Neuronal stem cell (in vitro differentiated cells): ENCODE measurements at regions not wholly inside any gene's neighbourhood (a gene's known extent, or its start where the extent isn't known, plus 50 kb on each side); places are given as distances from the start of the nearest gene placed in this dataset.

Experiments
- DNase-seq: peaks from one replicate; pipeline ENCODE4 v3.0.0-alpha.2; 2013; ENCODE audit warnings: low spot score
- H2AFZ ChIP-seq: one replicate; pipeline ENCODE4 v1.6.1; 2013; ENCODE audit warnings: mild to moderate bottlenecking, low read length, inconsistent platforms
- H2AK5ac ChIP-seq: 2 replicates; pipeline ENCODE4 v1.6.1; 2013; ENCODE audit warnings: low read depth, mild to moderate bottlenecking, inconsistent platforms, low read length, moderate library complexity, mixed read lengths
- H2BK120ac ChIP-seq: 2 replicates; pipeline ENCODE4 v1.6.1; 2013; ENCODE audit warnings: low read depth, mild to moderate bottlenecking, inconsistent platforms, low read length, moderate library complexity, mixed read lengths
- H2BK12ac ChIP-seq: one replicate; pipeline ENCODE4 v1.6.1; 2013; ENCODE audit warnings: low read length, inconsistent platforms
- H2BK15ac ChIP-seq: 2 replicates; pipeline ENCODE4 v1.6.1; 2013; ENCODE audit warnings: mild to moderate bottlenecking, low read length, inconsistent platforms, mixed read lengths
- H2BK5ac ChIP-seq: one replicate; pipeline ENCODE4 v1.6.1; 2013; ENCODE audit warnings: inconsistent platforms, mild to moderate bottlenecking, low read length, moderate library complexity
- H3K14ac ChIP-seq: one replicate; pipeline ENCODE4 v1.6.1; 2013; ENCODE audit warnings: low read length, inconsistent platforms
- H3K18ac ChIP-seq: 2 replicates; pipeline ENCODE4 v1.6.1; 2013; ENCODE audit warnings: low read length, inconsistent platforms
- H3K23ac ChIP-seq: 2 replicates; pipeline ENCODE4 v1.6.1; 2013; ENCODE audit warnings: low read depth, mild to moderate bottlenecking, mixed read lengths, low read length, inconsistent platforms; ENCODE audit not compliant: poor library complexity
- H3K27ac ChIP-seq: replicated peaks from 3 replicates; pipeline ENCODE4 v1.5.1; 2013; ENCODE audit warnings: low read length, inconsistent platforms
- H3K27me3 ChIP-seq, 3 experiments: 2 replicates each; pipeline ENCODE4 v1.6.1; 2013; ENCODE audit warnings: low read length in 3 of 3, mild to moderate bottlenecking in 2 of 3, inconsistent platforms in 1 of 3, low read depth in 1 of 3, mixed read lengths in 1 of 3, moderate library complexity in 1 of 3; ENCODE audit not compliant: control insufficient read depth in 3 of 3, insufficient read depth in 3 of 3
- H3K36me3 ChIP-seq, 2 donors: replicated peaks in 1 of 2; 2 replicates each; pipeline ENCODE4 v1.6.1; 2013; ENCODE audit warnings: low read length in 2 of 2; ENCODE audit not compliant: control insufficient read depth in 2 of 2, insufficient read depth in 2 of 2
- H3K4ac ChIP-seq: 2 replicates; pipeline ENCODE4 v1.6.1; 2013; ENCODE audit warnings: inconsistent platforms, mild to moderate bottlenecking, low read length, moderate library complexity
- H3K4me1 ChIP-seq, 2 donors: 1 replicate in 1 of 2; 2 replicates in 1 of 2; pipeline ENCODE4 v1.6.1; 2013; ENCODE audit warnings: low read length in 2 of 2, low read depth in 1 of 2; ENCODE audit not compliant: control insufficient read depth in 2 of 2, insufficient read depth in 1 of 2
- H3K4me2 ChIP-seq: one replicate; pipeline ENCODE4 v1.6.1; 2013; ENCODE audit warnings: mild to moderate bottlenecking, low read length, inconsistent platforms; ENCODE audit not compliant: insufficient read depth, poor library complexity, severe bottlenecking
- H3K4me3 ChIP-seq, 2 donors: 2 replicates each; pipeline ENCODE4 v1.5.1; 2013; ENCODE audit warnings: low read length in 2 of 2, mild to moderate bottlenecking in 2 of 2, inconsistent platforms in 1 of 2, moderate library complexity in 1 of 2
- H3K79me1 ChIP-seq: one replicate; pipeline ENCODE4 v1.6.1; 2013; ENCODE audit warnings: low read depth, mild to moderate bottlenecking, inconsistent platforms, low read length, moderate library complexity
- H3K9ac ChIP-seq: one replicate; pipeline ENCODE4 v1.6.1; 2013; ENCODE audit warnings: mild to moderate bottlenecking, low read depth, low read length, inconsistent platforms; ENCODE audit not compliant: poor library complexity
- H3K9me3 ChIP-seq, 2 donors: replicated peaks in 1 of 2; 2 replicates each; pipeline versions ENCODE3 to v1.6.1; 2013; ENCODE audit warnings: low read length in 2 of 2, mild to moderate bottlenecking in 2 of 2, inconsistent platforms in 1 of 2, low read depth in 1 of 2, mixed read lengths in 1 of 2, moderate library complexity in 1 of 2; ENCODE audit not compliant: control insufficient read depth in 2 of 2, insufficient read depth in 1 of 2
- H4K8ac ChIP-seq: one replicate; pipeline ENCODE4 v1.6.1; 2013; ENCODE audit warnings: low read depth, mild to moderate bottlenecking, inconsistent platforms, low read length, moderate library complexity
- H4K91ac ChIP-seq: one replicate; pipeline ENCODE4 v1.6.1; 2013; ENCODE audit warnings: low read length, low read depth, mild to moderate bottlenecking, inconsistent platforms; ENCODE audit not compliant: poor library complexity
- WGBS, 2 donors: extraction: QIAGEN DNeasy Blood & Tissue Kit; methylation state at CpG; one replicate each; pipeline ENCODE4 v1.1.7; 2013; ENCODE audit warnings: missing lambda C conversion rate in 2 of 2, mixed read lengths in 1 of 2; ENCODE audit not compliant: insufficient read length in 2 of 2, insufficient replicate concordance in 1 of 2; ENCODE audit errors: extremely low coverage in 2 of 2; 5-methylcytosine and 5-hydroxymethylcytosine counted together

DNA sequence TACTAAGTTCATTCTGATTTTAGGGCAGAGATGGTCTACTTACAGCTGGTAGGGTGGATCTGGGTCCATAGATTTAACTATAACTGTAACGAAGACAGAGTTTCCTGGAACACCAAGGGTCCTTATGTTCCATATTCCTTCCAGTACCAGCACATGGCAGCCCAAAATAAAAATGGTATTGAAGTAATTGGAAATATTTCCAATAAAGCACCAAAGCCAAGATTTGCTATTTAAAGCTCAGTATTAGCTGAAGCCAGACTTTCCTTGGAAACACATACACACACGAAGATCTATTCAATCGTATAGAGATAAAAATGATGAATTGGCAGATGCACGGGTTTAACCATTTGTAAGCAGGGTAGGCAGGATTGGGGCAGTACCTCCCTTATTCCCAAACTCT lies 289.1 kb upstream of the SORCS1 start:
- WGBS, 2 donors: no CpG with 5 or more reads among the region's 4 CpGs
- H2AK5ac ChIP-seq: no peak overlapping the region

GRCh38 chr10:107451047-107451446 lies 286.5 kb upstream of the SORCS1 start:
- Histone ChIP-seq H3K4ac (no peak overlapping the region), H2BK120ac (no peak overlapping the region), H3K4me2 (no peak overlapping the region), H2BK12ac (no peak overlapping the region), H2BK5ac (no peak overlapping the region), H3K14ac (no peak overlapping the region), H3K36me3 (no peaks in the 10 kb centered on the region), H4K8ac (no peak overlapping the region), H2BK15ac (no peak overlapping the region), H2AFZ (no peak overlapping the region), H3K9me3 (no peaks in the 10 kb centered on the region), H3K27ac (no peak overlapping the region), H3K4me3 (no peak overlapping the region), H3K18ac (no peak overlapping the region), H2AK5ac (no peak overlapping the region), H3K79me1 (no peaks in the 10 kb centered on the region), H3K9ac (no peak overlapping the region), H3K27me3 (no peaks in the 10 kb centered on the region), H4K91ac (no peak overlapping the region), H3K23ac (no peak overlapping the region), H3K4me1 (no peaks in the 10 kb centered on the region)
- no peak for DNase-seq
- no CpG with 5 or more reads among the region's 4 CpGs for WGBS, 2 donors

More for the DNA sequence above, 289.1 kb upstream of the SORCS1 start:
- Histone ChIP-seq H3K23ac (no peak overlapping the region), H3K9me3 (no peaks in the 10 kb centered on the region), H3K27ac (no peak overlapping the region), H3K18ac (no peak overlapping the region), H2BK120ac (no peak overlapping the region), H2BK15ac (no peak overlapping the region), H3K4me2 (no peak overlapping the region), H3K27me3 (no peaks in the 10 kb centered on the region), H3K9ac (no peak overlapping the region), H4K91ac (no peak overlapping the region), H3K4me1 (no peaks in the 10 kb centered on the region), H2BK5ac (no peak overlapping the region), H3K4me3 (no peak overlapping the region), H3K4ac (no peak overlapping the region), H3K14ac (no peak overlapping the region), H3K79me1 (no peaks in the 10 kb centered on the region), H2AFZ (no peak overlapping the region), H2BK12ac (no peak overlapping the region), H3K36me3 (no peaks in the 10 kb centered on the region), H4K8ac (no peak overlapping the region)
- no peak for DNase-seq

DNA sequence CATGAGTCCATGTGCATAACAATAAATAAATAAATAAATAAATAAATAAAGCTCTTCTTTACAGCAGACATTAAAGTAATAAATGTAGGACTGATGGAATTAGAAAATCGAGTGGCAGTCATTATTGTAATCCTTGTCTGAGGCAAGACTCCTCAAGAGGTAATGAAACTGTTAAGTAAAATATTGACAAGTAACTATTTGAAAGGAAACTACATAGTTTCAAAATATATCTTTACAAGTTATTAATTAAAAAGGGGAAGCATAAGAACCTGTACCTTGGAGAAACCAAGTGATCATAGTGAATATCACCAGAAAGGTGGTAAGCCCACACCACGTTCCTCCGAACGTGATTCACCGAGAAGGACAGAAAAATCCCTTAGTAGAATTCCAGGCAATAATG lies 285.6 kb upstream of the SORCS1 start:
- Histone ChIP-seq H2BK15ac (no peak overlapping the region), H3K79me1 (no peaks in the 10 kb centered on the region), H4K91ac (no peak overlapping the region), H3K27me3 (no peaks in the 10 kb centered on the region), H2AK5ac (no peak overlapping the region), H3K18ac (no peak overlapping the region), H3K9me3 (peaks cover 0 to 1% of the 10 kb centered on the region in 2 donors), H3K4me2 (no peak overlapping the region), H2BK120ac (no peak overlapping the region), H3K23ac (no peak overlapping the region), H3K36me3 (no peaks in the 10 kb centered on the region), H3K14ac (no peak overlapping the region), H3K27ac (no peak overlapping the region), H3K4me3 (no peak overlapping the region), H2AFZ (no peak overlapping the region), H4K8ac (no peak overlapping the region), H2BK12ac (no peak overlapping the region), H3K4me1 (no peaks in the 10 kb centered on the region), H3K9ac (no peak overlapping the region), H2BK5ac (no peak overlapping the region), H3K4ac (no peak overlapping the region)
- DNase-seq: no peak
- WGBS, 2 donors: no CpG with 5 or more reads among the region's 5 CpGs

- H3K27ac ChIP-seq: no peak overlapping the region
- no peak overlapping the region for H2BK15ac ChIP-seq
- no peak overlapping the region for H2BK120ac ChIP-seq
- H3K23ac ChIP-seq: no peak overlapping the region
- no peak overlapping the region for H3K9ac ChIP-seq
- H3K4ac ChIP-seq: no peak overlapping the region
- no peak overlapping the region for H3K18ac ChIP-seq
- no peak overlapping the region for H3K14ac ChIP-seq
- no peak overlapping the region for H3K4me3 ChIP-seq
- H2AK5ac ChIP-seq: no peak overlapping the region
- H3K4me2 ChIP-seq: no peak overlapping the region
- H3K9me3 ChIP-seq: peaks cover 0 to 1% of the 10 kb centered on the region in 2 donors
- H2BK5ac ChIP-seq: no peak overlapping the region
- no peaks in the 10 kb centered on the region for H3K4me1 ChIP-seq
- H4K8ac ChIP-seq: no peak overlapping the region
- no peaks in the 10 kb centered on the region for H3K36me3 ChIP-seq
- H4K91ac ChIP-seq: no peak overlapping the region
- no CpG with 5 or more reads among the region's 3 CpGs for WGBS, 2 donors
- no peaks in the 10 kb centered on the region for H3K79me1 ChIP-seq
- H2AFZ ChIP-seq: no peak overlapping the region
- no peaks in the 10 kb centered on the region for H3K27me3 ChIP-seq
- no peak overlapping the region for H2BK12ac ChIP-seq
- no peak for DNase-seq
Measured at GRCh38 chr10:107444443-107444842, 279.9 kb upstream of the SORCS1 start.
